ENCODE measurements at regions not wholly inside any gene's neighbourhood (a gene's known extent, or its start where the extent isn't known, plus 50 kb on each side); places are given as distances from the start of the nearest gene placed in this dataset.

DNA sequence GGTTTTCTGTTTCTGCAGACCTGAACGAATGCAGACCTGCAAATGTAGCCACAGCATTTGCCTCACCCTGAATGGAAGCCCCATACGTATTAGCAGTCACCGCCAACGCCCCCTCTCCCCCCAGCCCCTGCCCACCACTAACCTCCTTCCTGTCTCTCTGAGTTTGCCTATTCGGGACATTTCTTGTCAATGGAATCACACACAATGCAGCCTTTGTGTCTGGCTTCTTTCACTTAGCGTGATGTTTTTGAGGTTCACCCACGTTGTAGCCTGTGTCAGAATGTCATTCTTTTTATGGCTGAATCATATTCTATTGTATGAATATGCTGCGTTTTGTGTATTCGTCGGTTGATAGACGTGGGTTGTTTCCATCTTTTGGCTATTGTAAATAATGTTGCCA, 178.6 kb downstream of the AACS start:
- H3K27ac ChIP-seq = no peak overlapping the region
- in situ Hi-C loops (cut with HindIII; ENCODE audit: low pct_ligation_motif_present, low sequenced_read_pairs) = no loop called here
- H3K36me3 ChIP-seq (replicated peaks) = no peaks in the 10 kb centered on the region
- DNase-seq = no peak
- H3K4me3 ChIP-seq (ENCODE audit: low read depth, low read length) = no peak overlapping the region
- H3K27me3 ChIP-seq (replicated peaks) = no peaks in the 10 kb centered on the region
- TF ChIP-seq, protein P1, sequence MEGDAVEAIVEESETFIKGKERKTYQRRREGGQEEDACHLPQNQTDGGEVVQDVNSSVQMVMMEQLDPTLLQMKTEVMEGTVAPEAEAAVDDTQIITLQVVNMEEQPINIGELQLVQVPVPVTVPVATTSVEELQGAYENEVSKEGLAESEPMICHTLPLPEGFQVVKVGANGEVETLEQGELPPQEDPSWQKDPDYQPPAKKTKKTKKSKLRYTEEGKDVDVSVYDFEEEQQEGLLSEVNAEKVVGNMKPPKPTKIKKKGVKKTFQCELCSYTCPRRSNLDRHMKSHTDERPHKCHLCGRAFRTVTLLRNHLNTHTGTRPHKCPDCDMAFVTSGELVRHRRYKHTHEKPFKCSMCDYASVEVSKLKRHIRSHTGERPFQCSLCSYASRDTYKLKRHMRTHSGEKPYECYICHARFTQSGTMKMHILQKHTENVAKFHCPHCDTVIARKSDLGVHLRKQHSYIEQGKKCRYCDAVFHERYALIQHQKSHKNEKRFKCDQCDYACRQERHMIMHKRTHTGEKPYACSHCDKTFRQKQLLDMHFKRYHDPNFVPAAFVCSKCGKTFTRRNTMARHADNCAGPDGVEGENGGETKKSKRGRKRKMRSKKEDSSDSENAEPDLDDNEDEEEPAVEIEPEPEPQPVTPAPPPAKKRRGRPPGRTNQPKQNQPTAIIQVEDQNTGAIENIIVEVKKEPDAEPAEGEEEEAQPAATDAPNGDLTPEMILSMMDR (IDR thresholded peaks at IDR 0.05; ENCODE audit: low read depth, low read length, missing control alignments) = no peak

DNA sequence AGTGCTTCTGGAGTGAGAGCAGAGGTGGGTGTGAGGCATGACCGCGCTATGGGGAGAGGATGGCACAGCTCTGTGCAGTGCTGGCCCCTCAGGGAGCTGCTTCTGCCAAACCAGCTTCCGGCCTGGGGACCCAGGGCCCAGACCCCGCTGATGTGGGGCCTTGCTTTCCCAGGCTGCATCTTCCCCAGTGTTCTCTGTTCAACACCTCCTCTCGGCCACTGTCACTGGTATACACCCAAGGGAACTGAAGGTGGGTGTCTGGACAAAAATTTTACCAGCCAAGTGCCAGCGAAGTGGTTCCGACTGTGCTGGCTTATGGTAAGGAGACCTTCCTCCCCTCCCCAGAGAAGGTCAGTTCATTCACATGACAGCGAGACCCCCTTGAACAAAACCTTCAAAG, 179.1 kb downstream of the AACS start:
- in situ Hi-C loops (cut with HindIII; ENCODE audit: low pct_ligation_motif_present, low sequenced_read_pairs) = no loop called here
- no peaks in the 10 kb centered on the region for H3K27me3 ChIP-seq (replicated peaks)
- H3K4me3 ChIP-seq (ENCODE audit: low read depth, low read length) = no peak overlapping the region
- no peaks in the 10 kb centered on the region for H3K36me3 ChIP-seq (replicated peaks)
- no peak overlapping the region for H3K27ac ChIP-seq
- TF ChIP-seq, protein P1 (IDR thresholded peaks at IDR 0.05; ENCODE audit: low read depth, low read length, missing control alignments) = no peak
- no peak for DNase-seq

GRCh38 chr12:125245581-125246557, 180.6 kb downstream of the AACS start:
- no peak for DNase-seq
- TF ChIP-seq, protein P1 (IDR thresholded peaks at IDR 0.05; ENCODE audit: low read depth, low read length, missing control alignments) = no peak
- H3K4me3 ChIP-seq (ENCODE audit: low read depth, low read length) = no peak overlapping the region
- no peaks in the 10 kb centered on the region for H3K27me3 ChIP-seq (replicated peaks)
- no peak overlapping the region for H3K27ac ChIP-seq
- in situ Hi-C loops (cut with HindIII; ENCODE audit: low pct_ligation_motif_present, low sequenced_read_pairs) = no loop called here
- H3K36me3 ChIP-seq (replicated peaks) = no peaks in the 10 kb centered on the region

GRCh38 chr12:125247477-125247876, 182.2 kb downstream of the AACS start:
- Histone ChIP-seq H3K27me3 (replicated peaks) (no peaks in the 10 kb centered on the region), H3K27ac (no peak overlapping the region), H3K36me3 (replicated peaks) (no peaks in the 10 kb centered on the region), H3K4me3 (ENCODE audit: low read depth, low read length) (no peak overlapping the region)
- TF ChIP-seq, protein P1 (IDR thresholded peaks at IDR 0.05; ENCODE audit: low read depth, low read length, missing control alignments) = no peak
- no peak for DNase-seq
- in situ Hi-C loops (cut with HindIII; ENCODE audit: low pct_ligation_motif_present, low sequenced_read_pairs) = no loop called here

DNA sequence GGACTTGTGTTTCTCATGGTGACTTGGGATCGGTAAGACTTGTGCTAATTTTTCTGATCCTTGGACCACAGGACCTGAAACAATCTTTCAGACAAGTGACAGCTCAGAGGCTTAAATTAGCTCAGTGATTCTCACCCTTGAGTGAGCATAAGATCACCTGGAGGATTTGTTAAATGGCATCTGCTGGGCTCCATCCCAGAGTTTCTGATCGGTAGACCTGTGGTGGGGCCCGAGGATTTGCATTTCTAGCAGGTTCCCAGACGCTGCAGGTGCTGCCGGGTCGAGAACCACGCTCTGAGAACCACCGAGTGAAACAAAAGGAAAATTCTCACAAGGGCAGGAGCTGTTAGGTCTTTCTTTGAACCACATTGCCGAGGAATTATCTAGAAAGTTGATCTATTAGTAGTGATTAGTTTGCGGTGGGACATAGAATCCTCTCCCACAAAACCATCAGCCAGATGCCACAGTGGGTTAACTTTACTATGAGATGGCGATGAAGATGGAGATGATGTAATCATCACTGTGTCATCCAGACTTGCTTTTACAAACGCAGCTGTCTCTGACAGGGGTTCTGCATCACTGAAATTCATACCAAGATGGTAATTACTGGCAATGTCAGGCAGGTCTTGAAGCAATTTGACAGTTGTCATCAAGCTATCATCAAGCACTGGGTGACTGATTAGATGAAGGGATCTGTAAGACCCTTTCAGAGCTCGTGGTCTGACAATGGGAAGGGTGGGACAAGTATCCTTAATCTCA, 184.0 kb downstream of the AACS start:
- Histone ChIP-seq H3K27ac (no peak overlapping the region), H3K27me3 (replicated peaks) (no peaks in the 10 kb centered on the region), H3K4me3 (ENCODE audit: low read depth, low read length) (no peak overlapping the region), H3K36me3 (replicated peaks) (no peaks in the 10 kb centered on the region)
- DNase-seq = no peak
- in situ Hi-C loops (cut with HindIII; ENCODE audit: low pct_ligation_motif_present, low sequenced_read_pairs) = no loop called here
- TF ChIP-seq, protein P1 (IDR thresholded peaks at IDR 0.05; ENCODE audit: low read depth, low read length, missing control alignments) = no peak
